MG63 (cell line): ENCODE measurements at regions not wholly inside any gene's neighbourhood (a gene's known extent, or its start where the extent isn't known, plus 50 kb on each side); places are given as distances from the start of the nearest gene placed in this dataset.
"Not testable (repeated sequence)": the region's sequence is repeated elsewhere in the genome, so short reads cannot be mapped to it uniquely, and the experiment has no call there.

ENCODE experiments used
- DNase-seq: peaks from one replicate; pipeline ENCODE4 v3.0.0-alpha.2; 2020
- H3K27me3 ChIP-seq: fragments of 250-450 bp; sonication (Bioruptor Pico); 2 replicates; pipeline ENCODE4 v1.5.1; 2020; ENCODE audit warnings: mild to moderate bottlenecking, moderate library complexity
- H3K36me3 ChIP-seq: fragments of 250-450 bp; sonication (Bioruptor Pico); 2 replicates; pipeline ENCODE4 v1.5.1; 2020; ENCODE audit warnings: mild to moderate bottlenecking, moderate library complexity
- H3K4me3 ChIP-seq: fragments of 250-450 bp; sonication (Bioruptor Pico); 2 replicates; pipeline ENCODE4 v1.5.1; 2020; ENCODE audit warnings: mild to moderate bottlenecking, moderate library complexity
- H3K9me3 ChIP-seq: fragments of 250-450 bp; sonication (Bioruptor Pico); 2 replicates; pipeline ENCODE4 v1.5.1; 2020; ENCODE audit warnings: mild to moderate bottlenecking, moderate library complexity

DNA sequence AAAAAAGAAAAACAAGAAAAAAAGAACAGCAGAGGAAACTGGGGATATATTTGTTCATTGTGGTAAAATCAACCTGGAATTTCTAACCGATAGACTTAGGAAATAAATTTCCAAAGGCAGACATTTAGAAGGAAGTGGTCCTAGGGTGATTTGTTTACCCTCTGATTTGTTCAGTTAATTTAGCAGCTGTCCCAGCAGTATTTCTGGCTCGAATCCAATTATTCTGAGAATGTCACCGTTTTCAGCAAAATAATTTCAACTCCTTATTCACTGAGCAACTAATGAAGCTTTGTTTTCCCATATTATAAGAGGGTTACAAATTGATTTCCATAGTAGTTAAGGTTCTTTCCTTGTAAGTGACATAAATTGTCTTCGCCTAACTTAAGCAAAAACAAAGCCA is 285.2 kb upstream of the SYT10 start:
- H3K27me3 ChIP-seq, result no peaks in the 10 kb centered on the region
- no peaks in the 10 kb centered on the region for H3K9me3 ChIP-seq

GRCh38 chr12:33734871-33735270 is 287.4 kb upstream of the ALG10 start:
- Histone ChIP-seq H3K9me3 (no peaks in the 10 kb centered on the region), H3K4me3 (no peak overlapping the region), H3K27me3 (no peaks in the 10 kb centered on the region), H3K36me3 (no peaks in the 10 kb centered on the region)
- no peak for DNase-seq

More for the DNA sequence above, 285.2 kb upstream of the SYT10 start:
- DNase-seq, result no peak
- Histone ChIP-seq H3K4me3 (no peak overlapping the region), H3K36me3 (no peaks in the 10 kb centered on the region)

GRCh38 chr12:33752854-33753253 is 269.4 kb upstream of the ALG10 start:
- no peaks in the 10 kb centered on the region for H3K27me3 ChIP-seq
- H3K4me3 ChIP-seq, result no peak overlapping the region
- no peaks in the 10 kb centered on the region for H3K9me3 ChIP-seq
- peak; percentile 15 for DNase-seq
- H3K36me3 ChIP-seq, result no peaks in the 10 kb centered on the region

DNA sequence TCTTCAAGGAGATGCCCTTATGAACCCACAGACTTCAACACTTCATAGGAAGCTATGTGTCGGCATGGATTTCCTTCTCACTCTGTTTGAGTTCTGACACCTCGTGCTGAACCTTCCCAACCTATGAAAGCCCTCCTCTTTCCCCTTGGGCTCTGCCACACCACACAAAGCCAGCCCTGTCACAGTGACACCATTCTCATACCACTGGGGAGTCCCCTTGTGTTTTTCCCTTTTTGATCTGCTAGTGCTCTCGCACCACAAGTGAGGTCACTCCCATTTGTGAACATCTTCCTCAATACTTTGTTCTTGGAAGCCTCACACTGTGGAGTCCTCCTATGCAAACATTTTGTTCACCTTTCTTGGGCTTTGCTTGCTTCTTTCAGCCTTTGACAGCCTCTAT is 264.6 kb upstream of the ALG10 start:
- Histone ChIP-seq H3K4me3 (no peak overlapping the region), H3K9me3 (no peaks in the 10 kb centered on the region), H3K36me3 (no peaks in the 10 kb centered on the region), H3K27me3 (no peaks in the 10 kb centered on the region)
- no peak for DNase-seq

GRCh38 chr12:33759279-33759678 is 263.0 kb upstream of the ALG10 start:
- H3K4me3 ChIP-seq, result no peak overlapping the region
- H3K9me3 ChIP-seq, result no peaks in the 10 kb centered on the region
- no peaks in the 10 kb centered on the region for H3K36me3 ChIP-seq
- no peaks in the 10 kb centered on the region for H3K27me3 ChIP-seq
- DNase-seq, result no peak

GRCh38 chr12:33763331-33763730 is 259.0 kb upstream of the ALG10 start:
- DNase-seq, result no peak
- Histone ChIP-seq H3K36me3 (no peaks in the 10 kb centered on the region), H3K4me3 (no peak overlapping the region), H3K27me3 (no peaks in the 10 kb centered on the region), H3K9me3 (no peaks in the 10 kb centered on the region)

GRCh38 chr12:33770652-33771051 is 251.6 kb upstream of the ALG10 start:
- H3K4me3 ChIP-seq, result no peak overlapping the region
- no peaks in the 10 kb centered on the region for H3K9me3 ChIP-seq
- no peaks in the 10 kb centered on the region for H3K27me3 ChIP-seq
- no peak for DNase-seq
- H3K36me3 ChIP-seq, result no peaks in the 10 kb centered on the region

DNA sequence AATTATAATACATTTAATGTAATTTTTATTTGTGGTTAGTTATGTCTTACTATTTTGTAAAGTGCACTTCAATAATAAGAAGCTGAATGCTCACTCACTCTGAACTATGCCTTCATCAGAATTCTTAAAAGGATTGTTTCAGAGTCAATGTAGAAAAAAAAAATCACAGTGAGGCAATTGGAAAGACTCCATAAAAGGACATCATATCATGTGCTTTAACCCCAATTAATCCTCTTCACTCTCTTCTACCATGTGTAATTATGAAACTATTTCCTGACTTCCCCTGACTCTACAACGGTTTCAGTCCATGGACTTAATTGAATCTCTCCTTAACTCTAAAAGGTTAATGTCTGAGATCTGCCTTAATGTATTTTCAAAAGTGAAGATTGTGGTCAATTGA is 250.4 kb upstream of the ALG10 start:
- Histone ChIP-seq H3K9me3 (no peaks in the 10 kb centered on the region), H3K4me3 (no peak overlapping the region), H3K27me3 (no peaks in the 10 kb centered on the region), H3K36me3 (no peaks in the 10 kb centered on the region)
- no peak for DNase-seq

GRCh38 chr12:33773091-33773490 is 249.2 kb upstream of the ALG10 start:
- not testable (repeated sequence) for H3K36me3 ChIP-seq, H3K27me3 ChIP-seq, H3K9me3 ChIP-seq, H3K4me3 ChIP-seq, DNase-seq

DNA sequence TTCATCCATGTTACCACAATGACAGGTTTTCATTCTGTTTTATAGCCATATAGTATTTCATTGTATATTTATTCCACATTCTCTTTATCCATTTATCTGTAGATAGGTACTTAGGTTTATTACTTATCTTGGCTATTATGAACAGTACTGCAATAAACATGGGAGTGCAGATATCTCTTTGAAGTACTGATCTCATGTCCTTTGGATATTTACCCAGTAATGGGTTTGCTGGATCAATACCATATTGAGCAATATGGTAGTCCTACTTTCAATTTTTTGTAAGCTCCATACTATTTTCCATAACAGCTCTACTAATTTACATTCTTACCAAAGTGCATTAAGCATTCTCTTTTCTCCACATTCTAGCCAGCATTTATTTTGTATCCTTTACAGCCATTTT is 235.8 kb upstream of the ALG10 start:
- H3K4me3 ChIP-seq, result no peak overlapping the region
- no peaks in the 10 kb centered on the region for H3K9me3 ChIP-seq
- H3K27me3 ChIP-seq, result no peaks in the 10 kb centered on the region
- no peak for DNase-seq
- no peaks in the 10 kb centered on the region for H3K36me3 ChIP-seq

- DNase-seq, result no peak
- no peaks in the 10 kb centered on the region for H3K27me3 ChIP-seq
Observed at GRCh38 chr12:33794954-33795353, 227.3 kb upstream of the ALG10 start.

DNA sequence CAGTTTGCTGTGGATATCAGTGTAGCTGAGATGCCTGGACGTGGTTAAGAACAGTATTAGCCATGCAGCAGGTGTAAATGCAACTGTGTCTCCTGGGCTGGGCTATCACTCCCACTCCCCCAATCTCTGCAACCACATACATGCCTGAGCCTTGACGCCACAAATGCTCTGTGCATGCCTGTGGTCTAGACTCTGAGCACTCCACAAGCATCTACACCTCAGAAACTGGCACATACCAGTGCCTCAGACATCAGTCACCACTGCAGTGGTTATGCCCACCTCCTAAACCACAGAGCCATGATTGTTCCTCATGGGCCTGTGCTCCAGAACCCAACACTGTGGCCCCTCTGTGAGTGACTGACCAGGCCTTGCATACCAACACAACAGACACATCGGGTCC is 226.8 kb upstream of the ALG10 start:
- H3K9me3 ChIP-seq, result no peaks in the 10 kb centered on the region
- H3K4me3 ChIP-seq, result no peak overlapping the region
- H3K36me3 ChIP-seq, result no peaks in the 10 kb centered on the region
- H3K27me3 ChIP-seq, result no peaks in the 10 kb centered on the region
- DNase-seq, result peak; percentile 4

More at GRCh38 chr12:33794954-33795353, 227.3 kb upstream of the ALG10 start:
- Histone ChIP-seq H3K36me3 (no peaks in the 10 kb centered on the region), H3K4me3 (no peak overlapping the region), H3K9me3 (no peaks in the 10 kb centered on the region)

DNA sequence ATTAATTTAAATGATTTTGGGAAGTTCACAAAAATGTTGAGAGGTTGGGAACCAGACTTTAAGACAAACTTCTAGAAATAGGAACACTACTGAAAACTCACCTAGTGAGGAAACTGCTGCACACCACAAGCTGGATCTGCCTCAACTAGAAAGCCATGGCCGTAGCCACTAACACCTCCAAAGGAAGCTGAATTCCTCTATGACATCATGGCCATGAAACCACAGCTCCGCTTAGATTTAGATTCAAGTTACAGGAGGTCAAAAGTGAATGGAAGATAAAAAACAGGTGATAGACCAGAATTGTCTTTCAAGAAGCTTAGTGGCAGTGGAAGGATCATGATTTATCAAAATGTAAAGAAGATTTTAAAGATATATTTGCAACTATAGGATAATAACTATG is 208.8 kb upstream of the ALG10 start:
- no peaks in the 10 kb centered on the region for H3K36me3 ChIP-seq
- DNase-seq, result no peak
- H3K4me3 ChIP-seq, result no peak overlapping the region
- no peaks in the 10 kb centered on the region for H3K27me3 ChIP-seq
- no peaks in the 10 kb centered on the region for H3K9me3 ChIP-seq

- Histone ChIP-seq H3K27me3 (no peaks in the 10 kb centered on the region), H3K9me3 (no peaks in the 10 kb centered on the region), H3K36me3 (no peaks in the 10 kb centered on the region), H3K4me3 (no peak overlapping the region)
- no peak for DNase-seq
Observed at GRCh38 chr12:33817713-33818112, 204.6 kb upstream of the ALG10 start.

- Histone ChIP-seq H3K4me3 (no peak overlapping the region), H3K27me3 (no peaks in the 10 kb centered on the region), H3K36me3 (no peaks in the 10 kb centered on the region), H3K9me3 (no peaks in the 10 kb centered on the region)
- no peak for DNase-seq
Observed at GRCh38 chr12:33818313-33818712, 204.0 kb upstream of the ALG10 start.

GRCh38 chr12:33825442-33825841 is 196.9 kb upstream of the ALG10 start:
- Histone ChIP-seq H3K4me3 (no peak overlapping the region), H3K36me3 (no peaks in the 10 kb centered on the region), H3K27me3 (no peaks in the 10 kb centered on the region), H3K9me3 (no peaks in the 10 kb centered on the region)
- DNase-seq, result peak; percentile 31

- DNase-seq, result no peak
- Histone ChIP-seq H3K36me3 (no peaks in the 10 kb centered on the region), H3K27me3 (no peaks in the 10 kb centered on the region), H3K4me3 (no peak overlapping the region), H3K9me3 (no peaks in the 10 kb centered on the region)
Observed at GRCh38 chr12:33825986-33826602, 196.2 kb upstream of the ALG10 start.

DNA sequence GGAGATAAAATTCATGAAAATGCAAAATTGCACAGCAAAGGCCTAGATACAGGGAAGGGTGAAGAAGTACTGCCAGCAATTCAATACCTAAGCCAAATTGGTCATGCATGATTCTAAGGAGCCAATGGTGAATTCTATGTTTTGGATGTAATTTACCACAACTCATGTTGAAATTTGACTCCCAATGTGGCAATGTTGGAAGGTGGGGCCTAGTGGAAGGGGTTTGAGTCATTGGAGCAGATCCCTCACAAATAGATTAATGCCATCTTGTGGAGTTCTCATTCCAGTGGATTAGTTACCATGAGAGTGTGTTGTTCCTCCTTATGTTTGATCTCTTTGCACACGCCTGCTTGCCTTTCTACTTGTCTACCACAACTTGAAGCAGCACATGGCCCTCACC is 194.0 kb upstream of the ALG10 start:
- no peaks in the 10 kb centered on the region for H3K9me3 ChIP-seq
- no peak overlapping the region for H3K4me3 ChIP-seq
- no peaks in the 10 kb centered on the region; the same call in 1 of the 2 replicates for H3K27me3 ChIP-seq
- no peak for DNase-seq
- no peaks in the 10 kb centered on the region for H3K36me3 ChIP-seq

DNA sequence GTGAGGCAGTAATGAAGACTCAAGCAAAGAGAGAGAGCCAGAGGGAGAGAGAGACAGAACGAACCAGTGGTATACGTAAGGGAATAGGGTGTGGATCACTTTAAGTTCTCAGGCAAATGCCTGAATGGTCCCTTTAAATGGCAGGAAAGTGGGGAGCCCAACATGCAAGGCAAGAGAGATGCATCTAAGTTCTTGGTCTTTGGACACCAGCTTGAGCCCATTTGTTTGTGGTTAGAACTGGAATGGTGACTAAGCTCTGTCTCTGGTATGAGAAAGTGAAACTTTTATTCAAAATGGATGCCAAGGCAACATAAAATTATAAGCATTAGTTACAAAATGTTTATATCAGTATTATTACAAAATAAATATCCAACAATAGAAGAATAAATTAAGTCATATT is 192.2 kb upstream of the ALG10 start:
- H3K4me3 ChIP-seq, result no peak overlapping the region
- DNase-seq, result no peak
- no peaks in the 10 kb centered on the region for H3K36me3 ChIP-seq
- no peaks in the 10 kb centered on the region; the same call in 1 of the 2 replicates for H3K27me3 ChIP-seq
- no peaks in the 10 kb centered on the region for H3K9me3 ChIP-seq
